PC-3 (cell line): ENCODE measurements at regions not wholly inside any gene's neighbourhood (a gene's known extent, or its start where the extent isn't known, plus 50 kb on each side); places are given as distances from the start of the nearest gene placed in this dataset.
A peak's percentile ranks its signal among the peaks of the same experiment; 100 is the strongest.

Experiments
- ATAC-seq: fragments of 200-7000 bp; cut with Tn5 transposase; 2 replicates; pipeline ENCODE4 v1.9.1; 2020; ENCODE audit warnings: mild to moderate bottlenecking, moderate library complexity
- BruUV-seq: library from RNA; stranded (reverse); fragments of 400-500 nt; replicated peaks from 2 replicates; lab custom pipeline; 2021; lab: Mats Ljungman, UMichigan
- CTCF ChIA-PET: fragments of 300-600 bp; sonication (Branson Sonifier 250); formaldehyde crosslinking; loops from one replicate; lab custom pipeline; 2022; ENCODE audit warnings: antibody characterized with exemption; lab: Charles Lee
- POLR2A ChIA-PET: fragments of 300-600 bp; sonication (Branson Sonifier 250); formaldehyde crosslinking; loops from one replicate; lab custom pipeline; 2022; ENCODE audit warnings: antibody characterized with exemption; ENCODE audit not compliant: unreplicated experiment; lab: Charles Lee
- DNase-seq: peaks from one replicate; pipeline ENCODE4 v3.0.0-alpha.2; 2015
- H2AFZ ChIP-seq: fragments of 300-600 bp; sonication (generic); 2 replicates; pipeline ENCODE4 v1.6.0; 2016; ENCODE audit warnings: antibody characterized with exemption, low read length
- H3F3A ChIP-seq: fragments of 300-600 bp; sonication (generic); one replicate; pipeline ENCODE4 v1.6.0; 2017; ENCODE audit warnings: antibody characterized with exemption, low read length, control low read depth, mild to moderate bottlenecking; ENCODE audit not compliant: unreplicated experiment
- H3K27ac ChIP-seq: fragments of 300-600 bp; sonication (generic); 2 replicates; pipeline ENCODE4 v1.5.1; 2016; ENCODE audit warnings: mild to moderate bottlenecking, low read length
- H3K27me3 ChIP-seq: fragments of 300-600 bp; sonication (generic); 2 replicates; pipeline ENCODE4 v1.6.1; 2016; ENCODE audit warnings: low read length, mixed read lengths
- H3K36me3 ChIP-seq: fragments of 300-600 bp; sonication (generic); 2 replicates; pipeline ENCODE4 v1.6.1; 2016; ENCODE audit warnings: low read depth, mixed run types, low read length, mixed read lengths
- H3K4me1 ChIP-seq: fragments of 300-600 bp; sonication (generic); 2 replicates; pipeline ENCODE4 v1.5.1; 2016; ENCODE audit warnings: low read length; ENCODE audit not compliant: insufficient read depth
- H3K4me2 ChIP-seq: fragments of 300-600 bp; sonication (generic); 2 replicates; pipeline ENCODE4 v1.6.0; 2016; ENCODE audit warnings: low read length
- H3K4me3 ChIP-seq: fragments of 300-600 bp; sonication (generic); 2 replicates; pipeline ENCODE4 v1.5.1; 2016; ENCODE audit warnings: mild to moderate bottlenecking, low read length, mixed read lengths
- H3K79me2 ChIP-seq: fragments of 300-600 bp; sonication (generic); 2 replicates; pipeline ENCODE4 v1.6.1; 2017; ENCODE audit warnings: low read length, mixed read lengths
- H3K9ac ChIP-seq: fragments of 300-600 bp; sonication (generic); 2 replicates; pipeline ENCODE4 v1.6.0; 2016; ENCODE audit warnings: mild to moderate bottlenecking, low read length
- H3K9me2 ChIP-seq: fragments of 300-600 bp; sonication (generic); replicated peaks from 2 replicates; pipeline ENCODE4 v1.6.1; 2016; ENCODE audit warnings: mixed run types, low read length, mixed read lengths
- H3K9me3 ChIP-seq: fragments of 300-600 bp; sonication (generic); 2 replicates; pipeline ENCODE4 v1.6.1; 2016; ENCODE audit warnings: low read length, mixed read lengths
- H4K20me1 ChIP-seq: fragments of 300-600 bp; sonication (generic); 2 replicates; pipeline ENCODE4 v1.6.1; 2016; ENCODE audit warnings: low read length, mixed read lengths
- EZH2 ChIP-seq: fragments of 300-600 bp; sonication (generic); IDR thresholded peaks from one replicate; pipeline ENCODE4 v1.6.1; 2017; ENCODE audit warnings: antibody characterized with exemption, mild to moderate bottlenecking, low read length; ENCODE audit not compliant: unreplicated experiment
- EZH2phosphoT487 ChIP-seq: fragments of 300-600 bp; sonication (generic); IDR thresholded peaks from 2 replicates; pipeline ENCODE4 v1.6.1; 2018; ENCODE audit warnings: mild to moderate bottlenecking, antibody characterized with exemption, low read length, borderline replicate concordance
- intact Hi-C: fragments of 100-400 bp; cut with micrococcal nuclease; formaldehyde crosslinking; loops from 2 replicates; pipeline ENCODE4 v1.9.0; 2023
- TF ChIP-seq, protein P1 (sequence below): fragments of 300-600 bp; sonication (generic); conservative IDR thresholded peaks from 2 replicates; pipeline ENCODE4 v1.5.1; 2017; ENCODE audit warnings: antibody characterized with exemption, low read depth, mild to moderate bottlenecking, low read length

DNA sequence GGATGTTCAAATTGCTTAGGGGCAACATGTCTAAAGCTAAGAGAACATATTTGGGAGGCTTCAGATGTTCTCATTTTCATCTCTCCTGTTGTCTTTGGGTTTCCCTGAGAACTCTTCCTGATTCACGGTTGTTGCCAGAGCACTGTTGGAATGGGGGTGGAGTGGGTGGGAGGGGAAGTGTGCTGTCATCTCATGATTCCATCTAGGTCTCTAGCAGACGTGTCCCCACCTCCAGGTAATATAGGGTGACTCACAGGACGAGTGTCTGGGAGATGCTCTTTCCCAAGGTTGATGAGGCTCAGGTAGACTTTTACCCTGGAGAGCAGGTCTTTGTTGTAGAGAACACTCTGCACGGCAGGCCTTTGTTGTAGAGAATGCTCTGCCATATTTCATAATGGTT, 636.9 kb downstream of the QKI start:
- H4K20me1 ChIP-seq = no peaks in the 10 kb centered on the region
- no peak for TF ChIP-seq EZH2phosphoT487
- TF ChIP-seq EZH2 = no peak
- TF ChIP-seq, protein P1, sequence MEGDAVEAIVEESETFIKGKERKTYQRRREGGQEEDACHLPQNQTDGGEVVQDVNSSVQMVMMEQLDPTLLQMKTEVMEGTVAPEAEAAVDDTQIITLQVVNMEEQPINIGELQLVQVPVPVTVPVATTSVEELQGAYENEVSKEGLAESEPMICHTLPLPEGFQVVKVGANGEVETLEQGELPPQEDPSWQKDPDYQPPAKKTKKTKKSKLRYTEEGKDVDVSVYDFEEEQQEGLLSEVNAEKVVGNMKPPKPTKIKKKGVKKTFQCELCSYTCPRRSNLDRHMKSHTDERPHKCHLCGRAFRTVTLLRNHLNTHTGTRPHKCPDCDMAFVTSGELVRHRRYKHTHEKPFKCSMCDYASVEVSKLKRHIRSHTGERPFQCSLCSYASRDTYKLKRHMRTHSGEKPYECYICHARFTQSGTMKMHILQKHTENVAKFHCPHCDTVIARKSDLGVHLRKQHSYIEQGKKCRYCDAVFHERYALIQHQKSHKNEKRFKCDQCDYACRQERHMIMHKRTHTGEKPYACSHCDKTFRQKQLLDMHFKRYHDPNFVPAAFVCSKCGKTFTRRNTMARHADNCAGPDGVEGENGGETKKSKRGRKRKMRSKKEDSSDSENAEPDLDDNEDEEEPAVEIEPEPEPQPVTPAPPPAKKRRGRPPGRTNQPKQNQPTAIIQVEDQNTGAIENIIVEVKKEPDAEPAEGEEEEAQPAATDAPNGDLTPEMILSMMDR = no peak
- ChIA-PET CTCF (no interaction called here), POLR2A (no interaction called here)
- no peaks in the 10 kb centered on the region for H3F3A ChIP-seq
- no peak overlapping the region for H3K9ac ChIP-seq
- DNase-seq (no peak), ATAC-seq (no peak)
- no peaks in the 10 kb centered on the region for H3K9me3 ChIP-seq
- H3K27me3 ChIP-seq = no peaks in the 10 kb centered on the region
- H3K36me3 ChIP-seq = no peaks in the 10 kb centered on the region
- no peaks in the 10 kb centered on the region for H3K79me2 ChIP-seq
- intact Hi-C loops = no loop called here
- no peak overlapping the region for H2AFZ ChIP-seq
- no TSS peak for BruUV-seq
- H3K9me2 ChIP-seq = no peaks in the 10 kb centered on the region
- H3K4me1 ChIP-seq = no peaks in the 10 kb centered on the region
- no peak overlapping the region for H3K4me3 ChIP-seq
- H3K4me2 ChIP-seq = no peak overlapping the region
- H3K27ac ChIP-seq = no peak overlapping the region

- BruUV-seq = no TSS peak
- H3K79me2 ChIP-seq = no peaks in the 10 kb centered on the region
- H3K27ac ChIP-seq = no peak overlapping the region
- H2AFZ ChIP-seq = no peak overlapping the region
- no peaks in the 10 kb centered on the region for H3K9me2 ChIP-seq
- no peaks in the 10 kb centered on the region for H3K27me3 ChIP-seq
- ChIA-PET CTCF (no interaction called here), POLR2A (no interaction called here)
- H3K9ac ChIP-seq = no peak overlapping the region
- no peak for DNase-seq
- H3K4me3 ChIP-seq = no peak overlapping the region
- no peaks in the 10 kb centered on the region for H3K9me3 ChIP-seq
- TF ChIP-seq, protein P1 = no peak
- H3F3A ChIP-seq = no peaks in the 10 kb centered on the region
- no peak overlapping the region for H3K4me2 ChIP-seq
- no peaks in the 10 kb centered on the region for H3K4me1 ChIP-seq
- no peak for ATAC-seq
- intact Hi-C loops = no loop called here
- no peaks in the 10 kb centered on the region for H4K20me1 ChIP-seq
- H3K36me3 ChIP-seq = no peaks in the 10 kb centered on the region
Observed at GRCh38 chr6:164049517-164049988, 635.0 kb downstream of the QKI start.

GRCh38 chr6:164048840-164049516, 634.5 kb downstream of the QKI start:
- no peak for TF ChIP-seq EZH2phosphoT487
- TF ChIP-seq, protein P1 = no peak
- TF ChIP-seq EZH2 = no peak
- Histone ChIP-seq H3K9ac (no peak overlapping the region), H3K27me3 (no peaks in the 10 kb centered on the region), H3K9me2 (no peaks in the 10 kb centered on the region), H3K4me1 (no peaks in the 10 kb centered on the region), H3K27ac (no peak overlapping the region), H3K9me3 (no peaks in the 10 kb centered on the region), H3K79me2 (no peaks in the 10 kb centered on the region), H3K4me2 (no peak overlapping the region), H3F3A (no peaks in the 10 kb centered on the region), H3K36me3 (no peaks in the 10 kb centered on the region), H4K20me1 (no peaks in the 10 kb centered on the region), H3K4me3 (no peak overlapping the region), H2AFZ (no peak overlapping the region)
- ATAC-seq = no peak
- ChIA-PET CTCF (no interaction called here), POLR2A (no interaction called here)
- intact Hi-C loops = no loop called here
- no TSS peak for BruUV-seq
- DNase-seq = peak; percentile 3
